RPMI7951 (cell line): ENCODE measurements at regions not wholly inside any gene's neighbourhood (a gene's known extent, or its start where the extent isn't known, plus 50 kb on each side); places are given as distances from the start of the nearest gene placed in this dataset.

Experiments used
- DNase-seq: peaks from one replicate; pipeline ENCODE4 v3.0.0-alpha.2; 2012; ENCODE audit warnings: low read depth

- DNase-seq: peak; percentile 39
These were observed 83.2 kb downstream of the CEBPB start for GRCh38 chr20:50273601-50274491.

GRCh38 chr20:50274570-50275430 is 84.2 kb downstream of the CEBPB start:
- DNase-seq: no peak

GRCh38 chr20:50276119-50277063 is 85.8 kb downstream of the CEBPB start:
- DNase-seq: no peak

GRCh38 chr20:50277064-50277415 is 86.4 kb downstream of the CEBPB start:
- DNase-seq: no peak

GRCh38 chr20:50277460-50278376 is 87.1 kb downstream of the CEBPB start:
- peak; percentile 20 for DNase-seq

- DNase-seq: no peak
These were observed 87.7 kb downstream of the CEBPB start for GRCh38 chr20:50278377-50278683.

GRCh38 chr20:50278684-50279531 is 88.3 kb downstream of the CEBPB start:
- peak; percentile 74 for DNase-seq

- no peak for DNase-seq
These were observed 89.6 kb downstream of the CEBPB start for GRCh38 chr20:50279988-50280850.

- DNase-seq: no peak
These were observed 90.4 kb downstream of the CEBPB start for GRCh38 chr20:50280851-50281655.

- DNase-seq: no peak
These were observed 91.4 kb downstream of the CEBPB start for GRCh38 chr20:50281831-50282591.

- no peak for DNase-seq
These were observed 92.1 kb downstream of the CEBPB start for GRCh38 chr20:50282592-50283241.

GRCh38 chr20:50283370-50283769 is 92.7 kb downstream of the CEBPB start:
- no peak for DNase-seq

- DNase-seq: peak; percentile 64
These were observed 93.5 kb downstream of the CEBPB start for GRCh38 chr20:50283922-50284810.

- no peak for DNase-seq
These were observed 94.3 kb downstream of the CEBPB start for GRCh38 chr20:50284811-50285375.
